Cerebellar cortex (tissue), 1 donor: ENCODE measurements at regions not wholly inside any gene's neighbourhood (a gene's known extent, or its start where the extent isn't known, plus 50 kb on each side); places are given as distances from the start of the nearest gene placed in this dataset.
A peak's percentile ranks its signal among the peaks of the same experiment; 100 is the strongest.

Experiments
- DNase-seq: peaks from one replicate; pipeline ENCODE4 v3.0.0-alpha.2; 2015; ENCODE audit warnings: low spot score

DNA sequence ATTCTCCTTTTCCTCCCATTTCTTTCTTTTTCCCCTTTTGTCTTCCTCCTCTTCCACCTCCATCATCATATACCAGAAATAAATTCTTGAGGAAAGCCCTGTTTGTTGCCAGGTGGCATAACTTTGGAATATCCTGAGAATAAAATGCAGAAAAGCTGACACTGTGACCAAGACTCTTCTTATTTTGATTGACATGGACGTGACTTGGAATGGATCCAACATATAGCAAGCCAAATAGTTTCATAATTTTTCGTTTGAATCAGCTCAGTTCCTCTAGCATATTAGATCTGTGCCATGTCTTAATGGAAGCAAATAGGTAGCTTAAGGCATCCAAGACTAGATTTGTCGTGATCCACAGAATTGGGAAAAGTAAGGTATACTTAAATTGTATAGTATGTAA, 354.7 kb upstream of the FIGN start:
- no peak for DNase-seq

DNA sequence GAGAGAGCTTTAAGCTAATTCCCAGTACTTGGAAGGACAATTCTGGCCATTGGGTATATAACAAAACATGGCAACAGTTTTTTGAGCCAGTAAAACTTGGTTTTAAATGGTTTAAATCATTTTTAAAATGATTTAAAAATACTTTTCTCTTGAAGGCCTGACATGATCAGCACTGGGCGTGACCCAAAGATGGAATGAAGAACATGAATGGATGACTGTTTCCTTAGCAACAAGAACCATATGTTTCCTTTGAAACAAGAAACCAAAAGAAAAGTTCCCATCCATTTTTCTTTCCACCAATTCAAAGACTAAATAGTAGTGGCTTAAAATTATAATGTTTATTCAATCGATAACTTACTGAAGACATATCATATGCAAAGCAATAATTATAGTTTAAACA, 348.3 kb upstream of the FIGN start:
- DNase-seq: no peak

DNA sequence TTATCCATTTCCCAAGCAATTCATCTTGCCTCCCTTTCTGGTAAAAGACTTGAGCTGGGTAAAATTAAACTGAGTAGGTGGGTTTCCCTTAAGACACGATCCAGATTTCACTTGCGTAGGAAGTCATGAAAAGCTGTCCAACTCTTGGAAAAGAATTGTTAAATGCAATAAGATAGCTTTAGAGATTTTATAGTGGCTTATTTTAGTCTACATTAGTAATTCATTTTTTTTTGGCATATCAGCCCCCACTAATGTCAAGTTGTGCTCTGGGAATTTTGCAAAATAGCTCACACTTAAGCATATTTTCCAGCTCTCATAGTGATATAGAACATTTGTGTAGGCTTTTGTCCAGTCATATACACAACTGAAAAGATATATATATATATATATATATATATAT, 344.7 kb upstream of the FIGN start:
- no peak for DNase-seq

- DNase-seq: no peak
Measured at GRCh38 chr2:164079258-164079657, 343.4 kb upstream of the FIGN start.

GRCh38 chr2:164078421-164078820, 342.6 kb upstream of the FIGN start:
- no peak for DNase-seq

GRCh38 chr2:164073101-164074074, 337.6 kb upstream of the FIGN start:
- DNase-seq: no peak

GRCh38 chr2:164069540-164069939, 333.7 kb upstream of the FIGN start:
- no peak for DNase-seq

- no peak for DNase-seq
Measured at GRCh38 chr2:164068063-164068462, 332.3 kb upstream of the FIGN start.

GRCh38 chr2:164066095-164066494, 330.3 kb upstream of the FIGN start:
- DNase-seq: no peak

DNA sequence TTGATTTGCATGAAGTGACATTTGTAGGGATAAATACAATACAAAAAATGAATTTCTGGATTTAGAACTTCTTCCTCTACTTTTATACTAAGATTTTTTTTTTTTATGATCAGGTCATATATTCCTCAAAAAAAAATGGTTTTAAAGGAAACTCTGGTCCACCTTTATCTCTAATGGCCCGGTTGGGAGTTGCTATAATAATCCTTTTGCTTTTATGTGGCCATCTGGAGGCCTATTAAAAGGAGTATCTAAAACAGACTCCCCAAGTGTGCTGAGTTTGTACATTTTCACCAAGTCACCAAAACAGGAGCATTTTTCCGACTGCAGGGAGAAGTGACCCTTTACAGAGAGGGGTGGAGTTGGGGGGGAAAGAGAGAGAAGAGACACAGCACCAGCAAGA, 329.2 kb upstream of the FIGN start:
- no peak for DNase-seq

- peak; percentile 40 for DNase-seq
Measured at GRCh38 chr2:164061129-164061746, 325.4 kb upstream of the FIGN start.

GRCh38 chr2:164060031-164060430, 324.2 kb upstream of the FIGN start:
- DNase-seq: no peak

- no peak for DNase-seq
Measured at GRCh38 chr2:164055623-164056022, 319.8 kb upstream of the FIGN start.

GRCh38 chr2:164054651-164055050, 318.8 kb upstream of the FIGN start:
- no peak for DNase-seq

GRCh38 chr2:164053021-164053420, 317.2 kb upstream of the FIGN start:
- no peak for DNase-seq

DNA sequence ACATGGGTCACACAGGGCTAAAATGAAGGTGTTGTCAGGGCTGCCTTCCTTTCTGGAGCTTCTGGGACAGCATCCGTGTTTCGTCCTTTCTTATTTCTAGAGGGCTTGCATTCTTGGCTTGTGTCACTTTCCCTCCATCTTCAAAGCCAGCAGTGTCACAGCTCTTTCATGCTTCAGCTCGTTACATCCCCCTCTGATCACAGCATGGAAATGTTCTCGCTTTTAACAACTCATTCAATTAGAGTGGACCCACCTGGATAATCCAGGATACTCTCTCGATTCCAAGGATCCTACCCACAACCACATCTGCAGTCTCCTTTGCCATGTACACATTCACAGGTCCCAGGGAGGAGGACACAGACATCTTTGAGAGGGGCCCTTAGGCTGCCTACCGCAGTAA, 316.2 kb upstream of the FIGN start:
- DNase-seq: no peak

GRCh38 chr2:164048729-164049128, 312.9 kb upstream of the FIGN start:
- no peak for DNase-seq

DNA sequence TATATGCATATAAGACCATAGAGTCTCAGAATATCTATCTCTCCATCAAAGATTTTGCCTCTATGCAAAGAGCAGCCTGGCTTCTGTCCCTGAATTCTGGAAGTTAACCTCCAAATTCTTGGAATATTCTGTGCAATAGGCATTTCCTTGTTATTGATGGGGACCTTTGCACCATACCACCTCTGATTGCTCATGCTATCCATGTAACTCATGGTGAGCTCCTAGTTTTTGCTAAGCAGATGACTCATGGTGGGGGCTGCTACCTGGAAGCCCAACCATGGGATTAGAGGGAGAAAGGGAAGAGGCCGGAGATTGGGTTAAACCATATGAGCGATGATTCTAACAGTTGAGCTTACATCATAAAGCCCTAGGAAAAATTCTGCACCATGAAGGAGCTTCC, 310.2 kb upstream of the FIGN start:
- DNase-seq: no peak

GRCh38 chr2:164044622-164045021, 308.8 kb upstream of the FIGN start:
- no peak for DNase-seq

- DNase-seq: no peak
Measured at GRCh38 chr2:164039270-164039669, 303.5 kb upstream of the FIGN start.

DNA sequence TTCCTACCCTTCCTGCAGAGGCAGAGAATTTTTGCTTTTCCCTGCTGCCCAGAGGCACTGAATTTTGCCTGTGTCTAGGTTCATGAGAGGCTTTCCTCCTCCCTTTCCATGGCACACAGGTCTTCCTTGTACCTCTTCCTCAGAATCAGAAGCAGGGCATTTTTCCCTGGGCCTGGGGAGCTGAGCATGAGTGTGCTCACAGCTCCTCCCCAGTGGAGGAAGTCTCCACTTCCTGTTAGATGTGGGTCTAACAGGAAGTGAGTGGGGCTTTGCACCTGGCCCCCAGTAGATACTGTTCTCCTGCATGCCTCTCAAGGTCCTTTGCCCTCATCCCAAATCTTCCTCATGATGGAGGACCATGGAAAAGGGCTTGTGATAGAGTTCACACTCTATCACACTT, 297.2 kb upstream of the FIGN start:
- DNase-seq: no peak

DNA sequence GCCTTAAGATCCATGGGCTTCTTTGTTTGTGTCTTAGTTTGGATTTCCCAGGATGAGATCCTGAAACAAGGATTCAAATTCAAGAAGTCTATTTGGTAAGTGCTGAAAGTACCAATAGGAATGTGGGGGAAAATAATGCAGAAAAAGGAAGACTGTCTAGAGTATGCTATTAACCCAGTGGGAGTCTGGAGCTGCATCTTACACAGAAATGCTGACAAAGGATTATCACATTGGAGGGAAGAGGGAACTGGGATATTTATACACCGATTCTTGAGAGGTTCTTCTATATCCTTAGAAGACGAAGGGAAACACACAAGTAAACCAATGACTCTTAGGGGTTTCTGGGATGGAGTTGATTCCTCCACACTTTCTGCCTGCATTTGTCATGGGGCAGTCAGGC, 294.8 kb upstream of the FIGN start:
- DNase-seq: no peak

GRCh38 chr2:164028814-164029534, 293.2 kb upstream of the FIGN start:
- no peak for DNase-seq
